22Rv1 (cell line): ENCODE measurements at regions not wholly inside any gene's neighbourhood (a gene's known extent, or its start where the extent isn't known, plus 50 kb on each side); places are given as distances from the start of the nearest gene placed in this dataset.

Experiments
- H3K27ac ChIP-seq: fragments of 450-650 bp; 2 replicates; pipeline ENCODE4 v1.5.1; 2017
- ZFX ChIP-seq: fragments of 450-650 bp; IDR thresholded peaks from 2 replicates; pipeline ENCODE4 v1.6.1; 2017; ENCODE audit warnings: antibody characterized with exemption, borderline replicate concordance
- TF ChIP-seq, protein P1 (sequence below): fragments of 450-650 bp; IDR thresholded peaks from 2 replicates; pipeline ENCODE4 v1.5.1; 2017; ENCODE audit warnings: mild to moderate bottlenecking

DNA sequence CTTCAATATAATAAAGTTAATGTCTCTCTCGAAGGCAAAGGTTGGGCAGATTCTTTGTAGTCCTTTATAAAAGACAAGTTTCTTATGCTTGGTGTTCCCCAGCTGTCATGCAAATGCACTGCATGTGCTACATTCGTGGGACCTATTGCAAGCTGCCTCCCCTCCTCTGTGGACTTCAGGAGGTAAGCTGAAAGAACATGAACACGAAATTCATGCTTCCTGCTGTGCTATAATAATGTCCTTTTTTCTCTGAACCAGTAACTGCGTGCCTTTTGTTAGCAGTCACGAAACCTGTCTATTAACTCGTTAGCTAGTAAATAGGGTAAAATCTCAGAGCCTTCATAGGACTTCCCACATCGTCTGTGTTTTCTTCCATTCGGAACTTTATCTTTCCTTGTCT, 363.5 kb downstream of the CDH9 start:
- no peak for TF ChIP-seq ZFX
- TF ChIP-seq, protein P1, sequence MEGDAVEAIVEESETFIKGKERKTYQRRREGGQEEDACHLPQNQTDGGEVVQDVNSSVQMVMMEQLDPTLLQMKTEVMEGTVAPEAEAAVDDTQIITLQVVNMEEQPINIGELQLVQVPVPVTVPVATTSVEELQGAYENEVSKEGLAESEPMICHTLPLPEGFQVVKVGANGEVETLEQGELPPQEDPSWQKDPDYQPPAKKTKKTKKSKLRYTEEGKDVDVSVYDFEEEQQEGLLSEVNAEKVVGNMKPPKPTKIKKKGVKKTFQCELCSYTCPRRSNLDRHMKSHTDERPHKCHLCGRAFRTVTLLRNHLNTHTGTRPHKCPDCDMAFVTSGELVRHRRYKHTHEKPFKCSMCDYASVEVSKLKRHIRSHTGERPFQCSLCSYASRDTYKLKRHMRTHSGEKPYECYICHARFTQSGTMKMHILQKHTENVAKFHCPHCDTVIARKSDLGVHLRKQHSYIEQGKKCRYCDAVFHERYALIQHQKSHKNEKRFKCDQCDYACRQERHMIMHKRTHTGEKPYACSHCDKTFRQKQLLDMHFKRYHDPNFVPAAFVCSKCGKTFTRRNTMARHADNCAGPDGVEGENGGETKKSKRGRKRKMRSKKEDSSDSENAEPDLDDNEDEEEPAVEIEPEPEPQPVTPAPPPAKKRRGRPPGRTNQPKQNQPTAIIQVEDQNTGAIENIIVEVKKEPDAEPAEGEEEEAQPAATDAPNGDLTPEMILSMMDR, result no peak
- H3K27ac ChIP-seq, result no peak overlapping the region

DNA sequence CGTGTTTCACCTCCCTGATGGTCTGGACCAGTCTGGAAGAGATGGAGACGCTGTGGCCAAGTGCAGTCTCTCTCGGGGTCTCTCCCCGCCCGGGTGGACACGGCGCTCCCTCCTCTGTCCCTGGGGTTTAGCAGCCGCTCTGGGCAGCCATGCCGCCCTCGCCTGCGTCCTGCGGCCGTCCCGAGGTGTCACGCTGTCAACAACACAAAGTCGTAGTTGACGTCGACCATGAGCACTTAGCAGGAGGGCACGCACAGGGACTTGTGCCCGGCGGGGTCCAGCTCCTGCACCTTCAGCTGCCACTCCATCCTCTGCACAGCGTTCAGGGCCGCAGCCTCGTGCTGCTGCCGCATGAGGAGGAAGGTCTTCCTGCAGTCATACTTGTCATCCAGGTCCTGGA, 368.9 kb downstream of the CDH9 start:
- no peak overlapping the region for H3K27ac ChIP-seq
- no peak for TF ChIP-seq ZFX
- TF ChIP-seq, protein P1, result no peak

DNA sequence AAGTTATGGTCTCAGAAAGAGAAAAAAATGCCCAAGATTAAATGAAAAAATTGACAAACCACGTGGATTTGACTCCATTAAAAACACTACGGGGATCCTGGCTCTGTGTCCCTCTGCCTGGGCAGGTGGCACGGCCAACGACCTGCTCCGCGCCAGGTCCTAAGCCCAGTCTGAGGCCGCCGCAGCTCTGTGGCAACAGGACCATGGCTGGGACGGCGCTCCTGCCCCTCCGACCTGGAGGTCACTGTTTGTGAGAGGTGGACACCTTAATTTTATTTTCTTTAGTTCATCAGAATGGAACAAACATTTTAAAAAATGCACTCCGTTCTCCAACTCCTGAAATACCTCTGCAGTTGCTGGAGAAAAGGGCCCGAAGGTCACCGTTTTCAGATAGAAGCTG, 369.4 kb downstream of the CDH9 start:
- H3K27ac ChIP-seq, result no peak overlapping the region
- TF ChIP-seq ZFX, result no peak
- TF ChIP-seq, protein P1, result no peak

DNA sequence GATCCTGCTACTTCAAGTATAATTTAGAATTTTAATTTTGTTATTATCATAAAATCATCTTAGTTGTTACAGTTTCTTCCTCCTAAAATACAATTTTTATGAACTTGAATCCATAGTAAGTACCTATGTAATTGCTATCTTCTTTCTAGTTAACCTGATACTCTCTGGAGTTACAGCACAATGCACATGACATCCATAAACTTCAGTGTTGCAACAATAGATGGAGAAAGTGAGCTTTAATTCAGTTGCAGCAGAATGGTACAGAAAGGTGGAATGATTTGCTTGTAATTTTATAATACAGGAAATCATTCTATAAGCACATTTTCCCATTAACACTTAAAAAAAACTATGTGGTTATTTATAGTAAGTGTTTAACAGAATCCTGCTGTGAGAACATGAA, 372.0 kb downstream of the CDH9 start:
- no peak overlapping the region for H3K27ac ChIP-seq
- TF ChIP-seq, protein P1, result no peak
- TF ChIP-seq ZFX, result no peak

DNA sequence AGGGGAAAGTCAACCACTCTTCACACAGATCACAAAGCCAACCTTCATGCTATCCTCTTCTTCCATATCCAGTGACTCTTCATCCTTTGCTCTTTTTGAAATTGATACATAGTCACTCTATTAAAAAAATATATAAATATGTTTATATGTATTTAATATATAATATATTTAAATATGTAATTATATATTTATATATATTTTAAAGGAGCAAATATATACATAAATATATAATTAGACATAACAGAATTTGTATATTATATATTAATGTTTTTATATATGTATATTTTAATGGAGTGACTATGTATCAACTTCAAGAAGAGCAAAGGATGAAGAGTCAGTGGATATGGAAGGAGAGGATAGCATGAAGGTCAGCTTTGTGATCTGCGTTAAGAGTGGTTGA, 374.9 kb downstream of the CDH9 start:
- no peak overlapping the region for H3K27ac ChIP-seq
- TF ChIP-seq ZFX, result no peak
- TF ChIP-seq, protein P1, result no peak

DNA sequence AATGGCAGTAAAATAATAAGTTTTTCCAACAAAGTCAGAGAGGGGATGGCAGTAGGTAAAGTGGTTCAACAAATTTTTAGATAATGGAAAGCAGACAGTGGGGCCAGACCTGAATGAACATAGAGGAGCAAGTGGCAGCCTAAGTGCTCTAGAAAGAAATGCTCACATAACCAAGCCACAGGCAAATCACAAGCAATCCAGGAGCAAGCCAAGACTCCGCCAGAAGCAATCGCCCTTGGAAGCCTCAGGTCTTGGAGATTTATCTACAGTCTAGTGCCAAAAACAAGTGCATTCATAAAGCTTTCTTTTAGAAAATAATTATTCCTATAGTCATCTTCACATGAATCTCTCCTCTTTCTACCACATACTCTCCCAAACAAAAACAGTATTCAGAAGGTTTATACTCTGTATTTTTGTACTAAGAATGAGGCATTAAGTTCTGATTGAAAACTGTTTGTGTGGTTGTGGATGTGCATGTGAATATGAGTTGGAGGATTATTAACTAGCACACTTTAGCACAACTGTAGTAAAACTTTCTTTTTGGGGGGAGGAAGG, 375.5 kb downstream of the CDH9 start:
- H3K27ac ChIP-seq, result no peak overlapping the region
- no peak for TF ChIP-seq ZFX
- TF ChIP-seq, protein P1, result no peak

DNA sequence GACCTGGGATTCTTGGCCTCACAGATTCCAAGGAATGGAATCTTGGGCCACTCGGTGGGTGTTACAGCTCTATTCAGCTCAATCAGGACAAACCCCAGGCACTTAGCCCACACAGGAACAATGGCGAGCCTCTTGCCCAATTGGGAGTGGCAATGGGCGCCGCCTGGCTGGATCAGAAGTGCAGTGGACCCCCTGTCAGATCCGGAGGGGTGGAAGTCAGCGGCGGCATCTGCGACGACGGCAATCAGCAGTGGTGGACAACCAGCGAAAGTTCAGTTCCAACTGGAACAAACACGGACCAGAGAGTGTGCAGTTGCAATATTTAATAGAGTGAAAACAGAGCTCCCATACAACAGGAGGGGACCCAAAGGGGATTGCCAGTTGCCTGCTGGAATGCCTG, 378.3 kb downstream of the CDH9 start:
- no peak for TF ChIP-seq ZFX
- TF ChIP-seq, protein P1, result no peak
- no peak overlapping the region for H3K27ac ChIP-seq
